ENCODE measurements at regions not wholly inside any gene's neighbourhood (a gene's known extent, or its start where the extent isn't known, plus 50 kb on each side); places are given as distances from the start of the nearest gene placed in this dataset.

GRCh38 chr14:97282210-97283004 lies 485.2 kb downstream of the VRK1 start:
- H3K4me1 ChIP-seq (ENCODE audit: insufficient read depth, low read length), result peaks cover 14% of the 10 kb centered on the region
- H2AFZ ChIP-seq (ENCODE audit: low read depth, low read length), result no peak overlapping the region
- no peaks in the 10 kb centered on the region for H3K36me3 ChIP-seq (ENCODE audit: insufficient read depth, low read length)
- no peak overlapping the region for H3K4me3 ChIP-seq (ENCODE audit: low read length)
- no peaks in the 10 kb centered on the region for H3K27me3 ChIP-seq (ENCODE audit: insufficient read depth, low read length)
- no peaks in the 10 kb centered on the region for H3K9me3 ChIP-seq (ENCODE audit: low read length)

- Histone ChIP-seq H3K4me3 (ENCODE audit: low read length) (no peak overlapping the region), H3K27me3 (ENCODE audit: insufficient read depth, low read length) (no peaks in the 10 kb centered on the region), H3K9me3 (ENCODE audit: low read length) (no peaks in the 10 kb centered on the region), H2AFZ (ENCODE audit: low read depth, low read length) (no peak overlapping the region), H3K36me3 (ENCODE audit: insufficient read depth, low read length) (no peaks in the 10 kb centered on the region), H3K4me1 (ENCODE audit: insufficient read depth, low read length) (peaks cover 8% of the 10 kb centered on the region)
Measured at GRCh38 chr14:97283005-97283403, 485.8 kb downstream of the VRK1 start.

- Histone ChIP-seq H3K4me3 (ENCODE audit: low read length) (no peak overlapping the region), H3K36me3 (ENCODE audit: insufficient read depth, low read length) (no peaks in the 10 kb centered on the region), H2AFZ (ENCODE audit: low read depth, low read length) (no peak overlapping the region), H3K4me1 (ENCODE audit: insufficient read depth, low read length) (peaks cover 4% of the 10 kb centered on the region), H3K9me3 (ENCODE audit: low read length) (no peaks in the 10 kb centered on the region), H3K27me3 (ENCODE audit: insufficient read depth, low read length) (no peaks in the 10 kb centered on the region)
Measured at GRCh38 chr14:97283426-97283825, 486.2 kb downstream of the VRK1 start.

GRCh38 chr14:97283841-97284240 lies 486.7 kb downstream of the VRK1 start:
- H3K4me3 ChIP-seq (ENCODE audit: low read length), result no peak overlapping the region
- no peak overlapping the region for H2AFZ ChIP-seq (ENCODE audit: low read depth, low read length)
- no peaks in the 10 kb centered on the region for H3K27me3 ChIP-seq (ENCODE audit: insufficient read depth, low read length)
- H3K4me1 ChIP-seq (ENCODE audit: insufficient read depth, low read length), result no peaks in the 10 kb centered on the region
- no peaks in the 10 kb centered on the region for H3K36me3 ChIP-seq (ENCODE audit: insufficient read depth, low read length)
- no peaks in the 10 kb centered on the region for H3K9me3 ChIP-seq (ENCODE audit: low read length)

DNA sequence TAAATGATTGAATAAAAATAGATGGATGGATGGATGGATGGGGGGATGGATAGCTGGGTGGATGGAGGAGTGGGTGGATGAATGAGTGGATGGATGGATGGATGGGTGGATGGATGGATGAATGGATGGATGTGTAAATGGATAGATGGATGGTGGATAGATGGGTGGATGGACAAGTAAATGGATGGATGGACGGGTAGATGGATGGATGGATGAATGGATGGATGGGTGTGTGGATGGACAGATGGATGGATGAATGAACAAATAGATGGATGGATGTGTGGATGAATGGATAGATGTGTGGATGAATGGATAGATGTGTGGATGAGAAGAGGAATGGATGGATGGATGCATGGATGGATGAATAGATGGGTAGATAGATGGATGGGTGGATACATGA lies 490.8 kb downstream of the VRK1 start:
- Histone ChIP-seq H3K36me3 (ENCODE audit: insufficient read depth, low read length) (no peaks in the 10 kb centered on the region), H2AFZ (ENCODE audit: low read depth, low read length) (no peak overlapping the region), H3K27me3 (ENCODE audit: insufficient read depth, low read length) (no peaks in the 10 kb centered on the region)

GRCh38 chr14:97290065-97290464 lies 492.9 kb downstream of the VRK1 start:
- H3K4me1 ChIP-seq (ENCODE audit: insufficient read depth, low read length), result no peaks in the 10 kb centered on the region
- H3K27me3 ChIP-seq (ENCODE audit: insufficient read depth, low read length), result no peaks in the 10 kb centered on the region
- H3K4me3 ChIP-seq (ENCODE audit: low read length), result no peak overlapping the region
- H3K36me3 ChIP-seq (ENCODE audit: insufficient read depth, low read length), result no peaks in the 10 kb centered on the region
- no peaks in the 10 kb centered on the region for H3K9me3 ChIP-seq (ENCODE audit: low read length)
- H2AFZ ChIP-seq (ENCODE audit: low read depth, low read length), result no peak overlapping the region

More for the DNA sequence above, 490.8 kb downstream of the VRK1 start:
- H3K4me1 ChIP-seq (ENCODE audit: insufficient read depth, low read length), result no peaks in the 10 kb centered on the region
- no peaks in the 10 kb centered on the region for H3K9me3 ChIP-seq (ENCODE audit: low read length)
- no peak overlapping the region for H3K4me3 ChIP-seq (ENCODE audit: low read length)

- H3K36me3 ChIP-seq (ENCODE audit: insufficient read depth, low read length), result no peaks in the 10 kb centered on the region
- no peaks in the 10 kb centered on the region for H3K4me1 ChIP-seq (ENCODE audit: insufficient read depth, low read length)
- H3K4me3 ChIP-seq (ENCODE audit: low read length), result no peak overlapping the region
- H3K9me3 ChIP-seq (ENCODE audit: low read length), result no peaks in the 10 kb centered on the region
- H3K27me3 ChIP-seq (ENCODE audit: insufficient read depth, low read length), result no peaks in the 10 kb centered on the region
- H2AFZ ChIP-seq (ENCODE audit: low read depth, low read length), result no peak overlapping the region
Measured at GRCh38 chr14:97290977-97291376, 493.8 kb downstream of the VRK1 start.

DNA sequence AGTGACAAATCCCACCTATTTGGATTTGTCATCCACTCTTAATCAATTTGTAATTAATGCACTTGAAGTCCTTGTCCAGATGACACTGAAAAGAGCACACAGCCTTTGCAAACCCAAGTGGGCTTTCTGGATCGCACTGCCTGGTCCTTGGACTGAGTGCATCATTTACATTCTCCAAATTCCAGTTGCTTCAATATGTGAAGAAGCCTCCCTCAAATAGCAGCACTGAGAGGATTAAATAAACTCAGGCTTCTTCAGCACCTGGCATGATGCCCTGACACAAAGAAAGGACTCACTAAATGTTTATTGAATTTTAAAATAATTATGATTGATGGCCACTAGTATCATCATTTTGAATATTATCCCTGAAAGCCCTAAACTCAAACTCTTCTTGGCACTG lies 496.5 kb downstream of the VRK1 start:
- Histone ChIP-seq H3K9me3 (ENCODE audit: low read length) (no peaks in the 10 kb centered on the region), H3K4me1 (ENCODE audit: insufficient read depth, low read length) (no peaks in the 10 kb centered on the region), H3K36me3 (ENCODE audit: insufficient read depth, low read length) (no peaks in the 10 kb centered on the region), H2AFZ (ENCODE audit: low read depth, low read length) (no peak overlapping the region), H3K27me3 (ENCODE audit: insufficient read depth, low read length) (no peaks in the 10 kb centered on the region), H3K4me3 (ENCODE audit: low read length) (no peak overlapping the region)

- H3K27me3 ChIP-seq (ENCODE audit: insufficient read depth, low read length), result no peaks in the 10 kb centered on the region
- H3K4me3 ChIP-seq (ENCODE audit: low read length), result no peak overlapping the region
- H2AFZ ChIP-seq (ENCODE audit: low read depth, low read length), result no peak overlapping the region
- H3K4me1 ChIP-seq (ENCODE audit: insufficient read depth, low read length), result no peaks in the 10 kb centered on the region
- H3K9me3 ChIP-seq (ENCODE audit: low read length), result no peaks in the 10 kb centered on the region
- no peaks in the 10 kb centered on the region for H3K36me3 ChIP-seq (ENCODE audit: insufficient read depth, low read length)
Measured at GRCh38 chr14:97295108-97295710, 498.0 kb downstream of the VRK1 start.

DNA sequence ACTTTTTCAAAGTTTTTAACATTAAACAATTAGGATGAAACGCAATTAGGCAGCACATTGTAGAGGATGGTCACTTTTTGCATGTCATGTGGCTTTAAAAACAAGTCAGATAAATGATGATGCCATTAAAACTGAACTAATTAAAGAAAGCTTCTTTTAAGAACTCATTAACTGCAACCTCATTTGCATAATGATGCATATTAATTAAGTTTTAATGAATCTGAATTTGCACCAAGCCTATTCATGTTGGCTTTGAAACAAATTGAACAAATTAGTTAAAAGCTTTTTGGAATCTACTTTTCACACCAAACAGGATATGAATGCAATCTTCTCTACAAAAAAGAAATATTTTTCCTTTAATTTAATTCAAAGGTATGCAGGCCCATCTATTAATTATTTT lies 499.0 kb downstream of the VRK1 start:
- Histone ChIP-seq H3K4me3 (ENCODE audit: low read length) (no peak overlapping the region), H3K4me1 (ENCODE audit: insufficient read depth, low read length) (no peaks in the 10 kb centered on the region), H2AFZ (ENCODE audit: low read depth, low read length) (no peak overlapping the region), H3K36me3 (ENCODE audit: insufficient read depth, low read length) (no peaks in the 10 kb centered on the region), H3K27me3 (ENCODE audit: insufficient read depth, low read length) (no peaks in the 10 kb centered on the region), H3K9me3 (ENCODE audit: low read length) (no peaks in the 10 kb centered on the region)

- Histone ChIP-seq H3K4me1 (ENCODE audit: insufficient read depth, low read length) (no peaks in the 10 kb centered on the region), H2AFZ (ENCODE audit: low read depth, low read length) (no peak overlapping the region), H3K4me3 (ENCODE audit: low read length) (no peak overlapping the region), H3K9me3 (ENCODE audit: low read length) (no peaks in the 10 kb centered on the region), H3K27me3 (ENCODE audit: insufficient read depth, low read length) (no peaks in the 10 kb centered on the region), H3K36me3 (ENCODE audit: insufficient read depth, low read length) (no peaks in the 10 kb centered on the region)
Measured at GRCh38 chr14:97297100-97297499, 499.9 kb downstream of the VRK1 start.

- no peaks in the 10 kb centered on the region for H3K27me3 ChIP-seq (ENCODE audit: insufficient read depth, low read length)
- no peak overlapping the region for H2AFZ ChIP-seq (ENCODE audit: low read depth, low read length)
- no peaks in the 10 kb centered on the region for H3K36me3 ChIP-seq (ENCODE audit: insufficient read depth, low read length)
Measured at GRCh38 chr14:97298331-97298730, 501.1 kb downstream of the VRK1 start.

DNA sequence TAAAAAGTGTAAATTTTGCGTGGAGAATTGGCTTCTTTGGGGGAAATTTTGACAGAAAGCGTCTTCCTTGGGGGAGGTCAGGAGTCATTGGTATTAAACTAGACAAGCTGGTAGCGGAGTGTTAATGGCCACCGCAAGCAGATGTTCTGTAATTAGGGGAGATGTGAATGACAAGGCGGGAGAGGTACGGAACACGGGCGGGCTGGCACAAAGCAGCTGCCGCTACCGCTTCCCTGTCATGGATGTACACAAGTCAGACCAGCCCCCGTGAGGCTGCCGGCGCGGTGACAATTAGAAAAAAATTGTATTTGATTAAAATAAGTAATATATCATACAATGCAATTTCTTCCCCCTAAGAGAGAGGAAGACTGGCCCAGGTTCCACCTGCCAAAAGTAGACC lies 501.6 kb downstream of the VRK1 start:
- H3K27me3 ChIP-seq (ENCODE audit: insufficient read depth, low read length), result no peaks in the 10 kb centered on the region
- no peaks in the 10 kb centered on the region for H3K9me3 ChIP-seq (ENCODE audit: low read length)
- no peaks in the 10 kb centered on the region for H3K36me3 ChIP-seq (ENCODE audit: insufficient read depth, low read length)
- H3K4me3 ChIP-seq (ENCODE audit: low read length), result no peak overlapping the region
- H3K4me1 ChIP-seq (ENCODE audit: insufficient read depth, low read length), result no peaks in the 10 kb centered on the region
- H2AFZ ChIP-seq (ENCODE audit: low read depth, low read length), result no peak overlapping the region

More at GRCh38 chr14:97298331-97298730, 501.1 kb downstream of the VRK1 start:
- H3K4me1 ChIP-seq (ENCODE audit: insufficient read depth, low read length), result no peaks in the 10 kb centered on the region
- no peaks in the 10 kb centered on the region for H3K9me3 ChIP-seq (ENCODE audit: low read length)
- no peak overlapping the region for H3K4me3 ChIP-seq (ENCODE audit: low read length)

Data from neuron (in vitro differentiated cells).